GM04504 (cell line): ENCODE measurements at regions not wholly inside any gene's neighbourhood (a gene's known extent, or its start where the extent isn't known, plus 50 kb on each side); places are given as distances from the start of the nearest gene placed in this dataset.
"Not testable (repeated sequence)": the region's sequence is repeated elsewhere in the genome, so short reads cannot be mapped to it uniquely, and the experiment has no call there.

ENCODE experiments used
- DNase-seq: peaks from one replicate; pipeline ENCODE4 v3.0.0-alpha.2; 2012; ENCODE audit warnings: low read depth

- no peak for DNase-seq
Observed at GRCh38 chr1:103469801-103470200, 55.7 kb upstream of the RNPC3 start.

DNA sequence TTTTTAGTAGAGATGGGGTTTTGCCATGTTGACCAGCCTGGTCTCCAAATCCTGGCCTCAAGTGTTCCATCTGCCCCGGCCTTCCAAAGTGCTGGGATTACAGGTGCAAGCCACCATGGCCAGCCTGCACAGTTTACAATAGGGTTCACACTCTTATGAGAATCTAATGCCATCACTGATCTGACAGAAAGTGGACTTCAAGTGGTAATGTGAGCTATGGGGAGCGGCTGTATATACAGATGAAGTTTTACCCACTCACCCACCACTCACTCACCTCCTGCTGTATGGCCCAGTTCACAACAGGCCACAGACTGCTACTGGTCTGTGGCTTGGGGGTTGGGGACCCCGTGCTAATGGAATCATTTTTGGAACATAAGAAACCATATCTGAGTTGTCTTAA, 58.4 kb upstream of the RNPC3 start:
- no peak for DNase-seq

DNA sequence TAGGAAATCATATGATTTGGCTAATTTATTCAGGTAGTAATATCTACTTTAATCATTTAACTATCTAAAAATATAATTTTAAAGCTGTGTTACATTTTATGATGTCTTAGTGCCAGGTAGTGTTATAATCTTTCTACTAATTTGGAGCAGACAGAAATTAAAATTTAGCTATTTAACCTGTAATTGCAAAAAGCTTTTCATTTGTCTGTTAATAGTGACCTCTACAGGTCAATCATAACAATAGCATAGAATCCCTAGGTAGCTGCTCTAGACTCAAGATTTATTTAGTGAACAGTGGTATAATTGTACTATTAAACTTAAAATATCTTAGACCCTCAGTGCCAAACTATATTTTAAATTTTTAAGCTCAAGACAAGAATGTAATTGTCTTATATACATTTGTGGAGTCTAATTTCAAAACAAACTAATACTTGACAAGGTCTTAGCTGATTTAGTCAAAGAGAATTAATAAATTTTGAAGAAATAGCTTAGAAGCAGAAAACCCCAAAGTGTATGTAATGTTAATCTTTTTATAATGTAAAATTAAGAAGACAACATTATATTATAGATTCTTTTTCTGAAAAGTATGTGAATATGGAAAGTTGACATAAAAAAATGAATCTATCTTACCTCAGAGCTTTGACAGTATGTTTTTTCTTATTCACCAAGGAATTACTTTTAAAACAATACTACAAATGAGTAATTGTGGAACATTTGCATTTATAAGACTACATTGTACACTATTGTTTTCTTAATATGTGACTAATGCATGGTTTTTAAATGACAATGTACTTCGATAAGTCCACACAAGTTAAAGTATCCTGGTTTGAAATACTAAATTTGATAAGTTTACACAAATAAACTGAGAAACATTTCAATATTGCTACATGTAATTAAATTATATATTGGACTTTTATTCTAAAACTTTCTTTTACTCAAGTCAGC, 64.1 kb upstream of the RNPC3 start:
- peak; percentile 2 for DNase-seq

GRCh38 chr1:103460511-103460910, 65.0 kb upstream of the RNPC3 start:
- no peak for DNase-seq

DNA sequence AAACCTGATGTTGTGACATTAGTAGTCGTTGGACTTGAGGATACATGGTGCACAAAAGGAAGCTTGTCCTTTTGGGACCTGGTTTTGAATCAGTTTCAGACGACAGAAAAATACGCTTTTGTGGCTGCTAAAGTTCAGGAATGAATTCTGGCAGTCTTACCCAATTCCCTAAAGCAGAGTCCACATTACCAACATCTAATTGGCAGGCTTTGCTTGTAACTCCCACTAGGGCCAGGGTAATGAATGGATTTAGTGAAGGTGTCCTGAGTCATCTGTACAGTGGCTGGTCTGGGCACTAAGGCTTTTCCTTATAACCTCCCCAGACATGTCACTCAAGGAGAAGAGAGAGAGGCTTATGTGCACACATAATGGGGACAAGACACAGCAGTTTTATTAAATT, 66.2 kb upstream of the RNPC3 start:
- no peak for DNase-seq

- DNase-seq: no peak
Observed at GRCh38 chr1:103457886-103458455, 67.5 kb upstream of the RNPC3 start.

- no peak for DNase-seq
Observed at GRCh38 chr1:103448560-103448959, 76.9 kb upstream of the RNPC3 start.

- DNase-seq: no peak
Observed at GRCh38 chr1:103447471-103447870, 78.0 kb upstream of the RNPC3 start.

- DNase-seq: no peak
Observed at GRCh38 chr1:103441342-103441741, 84.2 kb upstream of the RNPC3 start.

DNA sequence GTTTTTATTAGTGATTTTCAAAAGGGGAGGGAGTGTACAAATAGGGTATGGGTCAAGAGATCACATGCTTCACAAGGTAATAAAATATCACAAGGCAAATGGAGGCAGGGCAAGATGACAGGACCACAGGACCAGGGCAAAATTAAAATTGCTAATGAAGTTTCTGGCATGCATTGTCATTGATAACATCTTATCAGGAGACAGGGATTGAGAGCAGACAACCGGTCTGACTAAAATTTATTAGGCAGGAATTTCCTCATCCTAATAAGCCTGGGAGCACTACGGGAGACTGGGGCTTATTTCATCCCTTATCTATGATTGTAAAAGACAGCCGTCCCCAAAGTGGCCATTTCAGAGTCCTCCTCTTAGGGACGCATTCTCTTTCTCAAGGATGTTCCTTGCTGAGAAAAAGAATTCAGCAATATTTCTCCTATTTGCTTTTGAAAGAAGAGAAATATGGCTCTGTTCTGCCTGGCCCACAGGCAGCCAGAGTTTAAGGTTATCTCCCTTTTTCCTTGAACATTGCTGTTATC, 88.9 kb upstream of the RNPC3 start:
- DNase-seq: not testable (repeated sequence)

- DNase-seq: no peak
Observed at GRCh38 chr1:103435443-103435842, 90.1 kb upstream of the RNPC3 start.

- DNase-seq: no peak
Observed at GRCh38 chr1:103424650-103425049, 100.8 kb upstream of the RNPC3 start.

GRCh38 chr1:103416681-103417286, 108.7 kb upstream of the RNPC3 start:
- DNase-seq: no peak

GRCh38 chr1:103387898-103388297, 137.6 kb upstream of the RNPC3 start:
- DNase-seq: no peak

DNA sequence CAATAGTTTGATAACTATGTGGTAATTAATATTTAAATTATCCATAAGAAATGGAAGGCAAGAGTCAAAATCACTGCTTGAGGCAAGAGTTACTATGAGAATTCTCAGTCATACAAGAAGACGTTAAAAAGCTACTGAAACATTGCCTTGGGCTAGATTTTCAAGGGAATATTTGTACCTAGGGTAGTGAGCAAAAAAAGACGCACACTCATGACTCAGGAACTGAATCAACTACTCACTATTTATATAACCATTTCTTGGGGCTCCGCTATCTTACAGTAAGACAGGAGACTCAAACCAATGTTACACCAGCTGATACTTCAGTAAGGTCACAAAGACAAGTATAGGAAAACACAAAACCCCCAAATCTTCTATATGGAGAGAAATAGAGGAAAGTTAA, 151.5 kb upstream of the RNPC3 start:
- no peak for DNase-seq

GRCh38 chr1:103372866-103373265, 152.6 kb upstream of the RNPC3 start:
- DNase-seq: no peak

- DNase-seq: no peak
Observed at GRCh38 chr1:103371234-103371633, 154.3 kb upstream of the RNPC3 start.

DNA sequence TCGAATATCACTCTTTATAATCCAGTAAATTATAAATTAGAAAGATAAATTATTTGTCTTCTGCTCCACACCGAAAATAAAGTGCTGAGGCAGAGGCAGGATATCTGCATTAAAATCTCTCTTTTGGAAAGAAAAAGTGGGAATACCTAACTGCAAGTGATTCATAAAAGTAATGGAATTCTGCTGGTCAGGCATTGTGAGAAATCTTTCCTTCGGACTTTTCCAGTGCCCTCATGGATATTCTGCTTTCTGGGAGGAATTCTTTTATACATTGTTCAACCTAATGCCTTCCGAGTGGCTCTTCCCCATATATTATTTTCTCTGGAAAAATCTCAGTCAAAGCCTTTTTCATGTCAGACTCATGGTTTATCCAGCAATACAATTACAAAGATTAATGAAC, 158.3 kb upstream of the RNPC3 start:
- no peak for DNase-seq

DNA sequence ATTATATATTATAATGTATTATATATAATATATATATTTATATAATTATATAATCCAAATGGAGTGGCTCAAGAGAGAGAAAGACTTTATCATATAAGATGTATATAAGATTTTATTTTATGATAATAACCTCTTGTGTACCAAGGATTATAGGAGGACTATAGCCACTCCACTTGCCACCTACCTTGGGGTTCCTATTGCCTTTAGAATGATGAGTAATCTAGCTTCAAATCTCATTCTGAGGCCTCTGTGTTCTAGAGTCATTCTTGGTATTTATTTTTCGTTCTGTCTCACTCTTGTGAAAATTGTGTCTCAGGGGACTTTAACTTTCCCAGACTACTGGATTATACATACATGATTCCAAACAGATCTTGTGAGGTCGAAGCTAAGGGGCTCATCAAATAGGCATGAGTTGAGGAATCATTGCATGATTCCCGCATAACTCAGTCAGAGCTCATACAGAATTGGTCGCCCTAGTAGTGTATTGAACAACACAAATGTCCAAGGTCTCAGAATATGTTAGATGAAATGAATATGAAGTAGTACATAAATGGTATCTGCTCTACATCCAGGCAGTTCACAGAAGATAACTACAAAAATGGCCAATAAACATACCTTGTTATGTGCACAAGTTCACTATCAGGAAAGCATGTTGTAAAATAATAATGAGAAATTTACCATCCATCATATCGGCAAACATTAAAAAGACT, 159.5 kb upstream of the RNPC3 start:
- no peak for DNase-seq

- no peak for DNase-seq
Observed at GRCh38 chr1:103363008-103363365, 162.5 kb upstream of the RNPC3 start.

DNA sequence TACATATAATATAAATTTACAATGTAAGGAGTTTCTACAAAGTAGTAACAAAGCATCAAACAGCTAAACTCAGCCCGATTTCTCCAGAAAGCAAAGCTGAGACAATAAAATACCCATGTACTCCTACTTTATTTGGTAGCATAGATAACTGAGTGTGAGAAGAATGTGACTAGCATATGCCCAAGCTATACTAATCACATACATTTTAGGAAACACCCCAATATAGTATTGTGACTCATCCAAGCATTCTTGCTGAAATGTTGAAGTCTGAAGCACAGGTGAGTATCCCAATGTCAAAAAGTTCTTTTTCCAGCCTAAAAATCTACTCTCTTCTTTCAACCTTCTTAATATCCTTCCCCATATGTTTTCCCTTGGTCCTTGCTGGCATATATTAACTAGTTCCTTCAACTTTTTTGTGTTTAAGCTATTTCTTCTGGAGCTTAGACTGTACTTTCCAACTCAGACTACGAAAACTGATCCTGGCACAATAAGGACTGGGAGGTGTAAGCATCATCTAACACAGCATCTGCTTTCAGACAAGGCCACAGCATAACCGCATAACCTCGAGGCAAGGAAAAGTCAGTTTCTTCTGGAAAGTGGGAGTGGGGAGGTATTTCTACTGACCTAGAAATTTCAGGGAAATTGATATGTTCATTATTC, 163.0 kb upstream of the RNPC3 start:
- no peak for DNase-seq

DNA sequence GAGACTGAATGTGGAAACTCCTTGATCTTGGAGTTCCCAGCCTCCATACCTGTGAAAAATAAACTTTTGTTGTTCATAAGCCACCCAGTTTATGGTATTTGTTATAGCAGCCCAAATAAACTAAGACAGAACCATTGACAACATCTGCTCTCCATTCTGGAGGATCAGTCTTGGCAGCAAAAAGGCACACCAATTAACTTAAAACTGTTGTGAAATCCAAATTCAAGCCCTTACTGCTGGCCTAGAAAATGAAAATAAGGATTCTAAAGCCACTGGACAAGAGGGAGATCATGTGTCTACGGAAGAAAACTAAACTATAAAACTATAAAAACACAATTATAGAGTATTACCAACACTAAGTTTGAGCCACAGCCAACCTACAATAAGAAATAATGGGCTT, 172.1 kb upstream of the RNPC3 start:
- DNase-seq: no peak
